ENCODE measurements at regions not wholly inside any gene's neighbourhood (a gene's known extent, or its start where the extent isn't known, plus 50 kb on each side); places are given as distances from the start of the nearest gene placed in this dataset.

DNA sequence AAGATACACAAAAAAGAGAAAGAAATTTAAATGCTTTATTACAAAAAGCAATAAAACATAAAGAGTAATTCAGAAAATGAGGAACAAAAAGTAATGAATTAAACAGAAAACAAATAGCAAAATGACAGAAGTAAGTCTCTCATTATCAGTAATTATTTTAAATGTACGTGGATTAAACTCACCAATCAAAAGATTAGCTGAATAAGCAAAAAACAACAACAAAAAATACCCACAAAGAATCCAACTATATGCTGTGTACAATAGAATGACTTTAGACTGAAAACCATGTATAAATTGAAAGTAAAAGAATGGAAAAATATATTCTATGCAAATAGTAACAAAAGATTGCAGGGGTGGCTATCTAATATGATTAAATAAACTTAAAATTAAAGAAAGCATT lies 1006.8 kb downstream of the SLC16A7 start:
- TF ChIP-seq, protein P1, sequence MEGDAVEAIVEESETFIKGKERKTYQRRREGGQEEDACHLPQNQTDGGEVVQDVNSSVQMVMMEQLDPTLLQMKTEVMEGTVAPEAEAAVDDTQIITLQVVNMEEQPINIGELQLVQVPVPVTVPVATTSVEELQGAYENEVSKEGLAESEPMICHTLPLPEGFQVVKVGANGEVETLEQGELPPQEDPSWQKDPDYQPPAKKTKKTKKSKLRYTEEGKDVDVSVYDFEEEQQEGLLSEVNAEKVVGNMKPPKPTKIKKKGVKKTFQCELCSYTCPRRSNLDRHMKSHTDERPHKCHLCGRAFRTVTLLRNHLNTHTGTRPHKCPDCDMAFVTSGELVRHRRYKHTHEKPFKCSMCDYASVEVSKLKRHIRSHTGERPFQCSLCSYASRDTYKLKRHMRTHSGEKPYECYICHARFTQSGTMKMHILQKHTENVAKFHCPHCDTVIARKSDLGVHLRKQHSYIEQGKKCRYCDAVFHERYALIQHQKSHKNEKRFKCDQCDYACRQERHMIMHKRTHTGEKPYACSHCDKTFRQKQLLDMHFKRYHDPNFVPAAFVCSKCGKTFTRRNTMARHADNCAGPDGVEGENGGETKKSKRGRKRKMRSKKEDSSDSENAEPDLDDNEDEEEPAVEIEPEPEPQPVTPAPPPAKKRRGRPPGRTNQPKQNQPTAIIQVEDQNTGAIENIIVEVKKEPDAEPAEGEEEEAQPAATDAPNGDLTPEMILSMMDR (conservative IDR thresholded peaks at IDR 0.05; ENCODE audit: low read length) = no peak
- no peak for TF ChIP-seq EZH2phosphoT487 (IDR thresholded peaks at IDR 0.05; ENCODE audit: borderline replicate concordance, low read depth, low read length)

Measured in OCI-LY7 (cell line).